ENCODE measurements at regions not wholly inside any gene's neighbourhood (a gene's known extent, or its start where the extent isn't known, plus 50 kb on each side); places are given as distances from the start of the nearest gene placed in this dataset.

GRCh38 chrX:38887222-38887621 is 86.0 kb downstream of the MID1IP1 start:
- DNase-seq: no peak

- no peak for DNase-seq
These were observed 89.1 kb downstream of the MID1IP1 start for GRCh38 chrX:38890326-38890725.

GRCh38 chrX:38890963-38891362 is 89.7 kb downstream of the MID1IP1 start:
- no peak for DNase-seq

- no peak for DNase-seq
These were observed 90.6 kb downstream of the MID1IP1 start for GRCh38 chrX:38891641-38892413.

- no peak for DNase-seq
These were observed 92.2 kb downstream of the MID1IP1 start for GRCh38 chrX:38893441-38893840.

GRCh38 chrX:38895775-38896174 is 94.5 kb downstream of the MID1IP1 start:
- no peak for DNase-seq

GRCh38 chrX:38896724-38897298 is 95.6 kb downstream of the MID1IP1 start:
- no peak for DNase-seq

GRCh38 chrX:38898261-38898660 is 97.0 kb downstream of the MID1IP1 start:
- DNase-seq: no peak

GRCh38 chrX:38899650-38900049 is 98.4 kb downstream of the MID1IP1 start:
- DNase-seq: no peak

- no peak for DNase-seq
These were observed 99.5 kb downstream of the MID1IP1 start for GRCh38 chrX:38900719-38901118.

GRCh38 chrX:38902972-38903492 is 101.8 kb downstream of the MID1IP1 start:
- DNase-seq: no peak

GRCh38 chrX:38916801-38917200 is 115.5 kb downstream of the MID1IP1 start:
- no peak for DNase-seq

GRCh38 chrX:38917954-38918353 is 116.7 kb downstream of the MID1IP1 start:
- DNase-seq: no peak

- no peak for DNase-seq
These were observed 117.9 kb downstream of the MID1IP1 start for GRCh38 chrX:38919202-38919601.

GRCh38 chrX:38919853-38920528 is 118.7 kb downstream of the MID1IP1 start:
- no peak for DNase-seq

- no peak for DNase-seq
These were observed 122.3 kb downstream of the MID1IP1 start for GRCh38 chrX:38923451-38923969.

- no peak for DNase-seq
These were observed 126.3 kb downstream of the MID1IP1 start for GRCh38 chrX:38927592-38927991.

GRCh38 chrX:38929966-38930421 is 128.7 kb downstream of the MID1IP1 start:
- no peak for DNase-seq

GRCh38 chrX:38930474-38930873 is 129.2 kb downstream of the MID1IP1 start:
- no peak for DNase-seq

- no peak for DNase-seq
These were observed 134.3 kb downstream of the MID1IP1 start for GRCh38 chrX:38935561-38935960.

GRCh38 chrX:38937400-38937799 is 136.1 kb downstream of the MID1IP1 start:
- no peak for DNase-seq

GRCh38 chrX:38937926-38938325 is 136.7 kb downstream of the MID1IP1 start:
- DNase-seq: no peak

GRCh38 chrX:38939067-38939466 is 137.8 kb downstream of the MID1IP1 start:
- no peak for DNase-seq

All from right lung (tissue), 2 donors.